Suprapubic skin (tissue), 4 donors: ENCODE measurements at regions not wholly inside any gene's neighbourhood (a gene's known extent, or its start where the extent isn't known, plus 50 kb on each side); places are given as distances from the start of the nearest gene placed in this dataset.

ENCODE experiments used
- DNase-seq, 2 donors: peaks; one replicate each; pipeline ENCODE4 v3.0.0-alpha.2; 2019; ENCODE audit warnings: low spot score in 2 of 2
- H3K27ac ChIP-seq: fragments of 200-600 bp; sonication (generic); one replicate; pipeline ENCODE4 v1.5.1; 2019
- H3K27me3 ChIP-seq: fragments of 200-600 bp; sonication (generic); one replicate; pipeline ENCODE4 v1.5.1; 2019
- H3K36me3 ChIP-seq: fragments of 200-600 bp; sonication (generic); one replicate; pipeline ENCODE4 v1.5.1; 2019
- H3K4me1 ChIP-seq: fragments of 200-600 bp; sonication (generic); one replicate; pipeline ENCODE4 v1.5.1; 2019
- H3K4me3 ChIP-seq: fragments of 200-600 bp; sonication (generic); one replicate; pipeline ENCODE4 v1.5.1; 2019; ENCODE audit warnings: mild to moderate bottlenecking
- H3K9me3 ChIP-seq: fragments of 200-600 bp; sonication (generic); one replicate; pipeline ENCODE4 v1.5.1; 2019
- EP300 ChIP-seq: sonication (generic); formaldehyde crosslinking; IDR thresholded peaks from one replicate; pipeline ENCODE4 v1.6.1; 2017; ENCODE audit warnings: antibody characterized with exemption
- POLR2A ChIP-seq, 2 donors: fragments of 450-650 bp; IDR thresholded peaks; one replicate each; pipeline ENCODE4 v1.6.1; 2017; ENCODE audit warnings: antibody characterized with exemption in 2 of 2, mild to moderate bottlenecking in 2 of 2, moderate library complexity in 2 of 2
- POLR2AphosphoS5 ChIP-seq, 3 donors: sonication (generic); formaldehyde crosslinking; IDR thresholded peaks; one replicate each; pipeline ENCODE4 v1.6.1; 2017; ENCODE audit warnings: antibody characterized with exemption in 3 of 3
- WGBS: methylation state at CpG from one replicate; pipeline ENCODE4 v1.1.5; 2018; 5-methylcytosine and 5-hydroxymethylcytosine counted together
- TF ChIP-seq, protein P1 (sequence below), 2 donors: fragments of 200-600 bp in 1 of 2; fragments of 450-650 bp in 1 of 2; sonication (generic) in 1 of 2; IDR thresholded peaks; one replicate each; pipeline ENCODE4 v1.5.1; 2016 to 2019; ENCODE audit warnings: antibody characterized with exemption in 2 of 2, mild to moderate bottlenecking in 1 of 2, moderate library complexity in 1 of 2

DNA sequence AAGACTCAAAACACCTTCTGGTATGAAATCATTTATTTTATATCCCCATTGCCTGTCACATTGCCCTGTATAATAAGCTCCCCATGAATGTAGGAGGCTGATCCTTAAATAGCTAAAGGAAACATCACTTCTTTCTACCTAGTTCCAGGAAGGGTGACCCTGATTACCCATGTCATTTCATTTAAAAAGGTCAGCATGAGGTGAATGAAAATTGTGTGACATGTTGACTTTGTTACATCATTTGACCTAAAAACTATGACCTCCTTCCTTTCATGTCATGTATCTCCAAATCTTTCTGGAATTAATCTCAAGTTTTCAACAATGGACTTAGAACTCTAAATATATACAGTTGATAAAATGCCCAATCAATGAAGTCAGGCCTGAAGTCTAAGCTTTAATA, 161.5 kb downstream of the AHR start:
- H3K27me3 ChIP-seq, result no peaks in the 10 kb centered on the region
- peaks cover 3% of the 10 kb centered on the region for H3K4me1 ChIP-seq
- TF ChIP-seq POLR2AphosphoS5 (IDR thresholded peaks at IDR 0.05), result no peak
- TF ChIP-seq EP300, result no peak
- no peak for TF ChIP-seq POLR2A (IDR thresholded peaks at IDR 0.05)
- TF ChIP-seq, protein P1, sequence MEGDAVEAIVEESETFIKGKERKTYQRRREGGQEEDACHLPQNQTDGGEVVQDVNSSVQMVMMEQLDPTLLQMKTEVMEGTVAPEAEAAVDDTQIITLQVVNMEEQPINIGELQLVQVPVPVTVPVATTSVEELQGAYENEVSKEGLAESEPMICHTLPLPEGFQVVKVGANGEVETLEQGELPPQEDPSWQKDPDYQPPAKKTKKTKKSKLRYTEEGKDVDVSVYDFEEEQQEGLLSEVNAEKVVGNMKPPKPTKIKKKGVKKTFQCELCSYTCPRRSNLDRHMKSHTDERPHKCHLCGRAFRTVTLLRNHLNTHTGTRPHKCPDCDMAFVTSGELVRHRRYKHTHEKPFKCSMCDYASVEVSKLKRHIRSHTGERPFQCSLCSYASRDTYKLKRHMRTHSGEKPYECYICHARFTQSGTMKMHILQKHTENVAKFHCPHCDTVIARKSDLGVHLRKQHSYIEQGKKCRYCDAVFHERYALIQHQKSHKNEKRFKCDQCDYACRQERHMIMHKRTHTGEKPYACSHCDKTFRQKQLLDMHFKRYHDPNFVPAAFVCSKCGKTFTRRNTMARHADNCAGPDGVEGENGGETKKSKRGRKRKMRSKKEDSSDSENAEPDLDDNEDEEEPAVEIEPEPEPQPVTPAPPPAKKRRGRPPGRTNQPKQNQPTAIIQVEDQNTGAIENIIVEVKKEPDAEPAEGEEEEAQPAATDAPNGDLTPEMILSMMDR (IDR thresholded peaks at IDR 0.05), result no peak
- H3K36me3 ChIP-seq, result no peaks in the 10 kb centered on the region
- DNase-seq, result no peak
- H3K4me3 ChIP-seq, result no peak overlapping the region
- H3K27ac ChIP-seq, result no peak overlapping the region
- no peaks in the 10 kb centered on the region for H3K9me3 ChIP-seq

GRCh38 chr7:17460665-17461064, 162.2 kb downstream of the AHR start:
- Histone ChIP-seq H3K9me3 (no peaks in the 10 kb centered on the region), H3K27me3 (no peaks in the 10 kb centered on the region), H3K4me3 (no peak overlapping the region), H3K4me1 (peaks cover 3% of the 10 kb centered on the region), H3K27ac (no peak overlapping the region), H3K36me3 (no peaks in the 10 kb centered on the region)
- no peak for TF ChIP-seq POLR2AphosphoS5 (IDR thresholded peaks at IDR 0.05)
- TF ChIP-seq POLR2A (IDR thresholded peaks at IDR 0.05), result no peak
- TF ChIP-seq, protein P1 (IDR thresholded peaks at IDR 0.05), result no peak
- no peak for TF ChIP-seq EP300
- 87% methylated on average over 4 of the region's 4 CpGs for WGBS
- no peak for DNase-seq

GRCh38 chr7:17462131-17462631, 163.7 kb downstream of the AHR start:
- no peak overlapping the region for H3K4me3 ChIP-seq
- no peak overlapping the region for H3K27ac ChIP-seq
- TF ChIP-seq POLR2A (IDR thresholded peaks at IDR 0.05) (no peak), POLR2AphosphoS5 (IDR thresholded peaks at IDR 0.05) (no peak), EP300 (no peak)
- TF ChIP-seq, protein P1 (IDR thresholded peaks at IDR 0.05), result no peak
- H3K9me3 ChIP-seq, result no peaks in the 10 kb centered on the region
- no peaks in the 10 kb centered on the region for H3K27me3 ChIP-seq
- H3K36me3 ChIP-seq, result no peaks in the 10 kb centered on the region
- DNase-seq, result no peak
- H3K4me1 ChIP-seq, result peaks cover 11% of the 10 kb centered on the region
- WGBS, result 19% methylated on average over 3 of the region's 3 CpGs

GRCh38 chr7:17463511-17464085, 165.1 kb downstream of the AHR start:
- Histone ChIP-seq H3K27ac (no peak overlapping the region), H3K4me3 (no peak overlapping the region), H3K36me3 (no peaks in the 10 kb centered on the region), H3K9me3 (no peaks in the 10 kb centered on the region), H3K4me1 (peaks cover 11% of the 10 kb centered on the region), H3K27me3 (no peaks in the 10 kb centered on the region)
- TF ChIP-seq EP300, result no peak
- TF ChIP-seq POLR2A (IDR thresholded peaks at IDR 0.05), result no peak
- no peak for TF ChIP-seq POLR2AphosphoS5 (IDR thresholded peaks at IDR 0.05)
- TF ChIP-seq, protein P1 (IDR thresholded peaks at IDR 0.05), result no peak
- DNase-seq, result no peak
- WGBS, result 70% methylated on average over 5 of the region's 5 CpGs

- Histone ChIP-seq H3K4me3 (peak overlapping the region; percentile 9), H3K9me3 (no peaks in the 10 kb centered on the region), H3K27ac (no peak overlapping the region), H3K27me3 (no peaks in the 10 kb centered on the region), H3K4me1 (peaks cover 11% of the 10 kb centered on the region), H3K36me3 (no peaks in the 10 kb centered on the region)
- DNase-seq, result no peak
- TF ChIP-seq POLR2A (IDR thresholded peaks at IDR 0.05) (no peak), POLR2AphosphoS5 (IDR thresholded peaks at IDR 0.05) (no peak), EP300 (no peak)
- TF ChIP-seq, protein P1 (IDR thresholded peaks at IDR 0.05), result no peak
- WGBS, result 26% methylated on average over 7 of the region's 7 CpGs
These were observed 167.8 kb downstream of the AHR start for GRCh38 chr7:17466216-17466615.
